GM21423 (cell line): ENCODE measurements at regions not wholly inside any gene's neighbourhood (a gene's known extent, or its start where the extent isn't known, plus 50 kb on each side); places are given as distances from the start of the nearest gene placed in this dataset.
"Not testable (repeated sequence)": the region's sequence is repeated elsewhere in the genome, so short reads cannot be mapped to it uniquely, and the experiment has no call there.

Experiments used
- ATAC-seq: cut with Tn5 transposase; IDR thresholded peaks from one replicate; pipeline ENCODE4 v1.9.1; 2021; ENCODE audit warnings: mild to moderate bottlenecking, moderate library complexity; ENCODE audit not compliant: unreplicated experiment

- ATAC-seq: no peak
These were observed 155.7 kb upstream of the GJE1 start for GRCh38 chr6:141976994-141977393.

- not testable (repeated sequence) for ATAC-seq
These were observed 162.8 kb upstream of the GJE1 start for GRCh38 chr6:141969768-141970415.

- ATAC-seq: no peak
These were observed 163.5 kb upstream of the GJE1 start for GRCh38 chr6:141969201-141969600.

GRCh38 chr6:141968632-141969031 lies 164.1 kb upstream of the GJE1 start:
- no peak for ATAC-seq

GRCh38 chr6:141965016-141965545 lies 167.6 kb upstream of the GJE1 start:
- ATAC-seq: no peak

- no peak for ATAC-seq
These were observed 169.0 kb upstream of the GJE1 start for GRCh38 chr6:141963543-141964295.

- ATAC-seq: no peak
These were observed 175.5 kb upstream of the GJE1 start for GRCh38 chr6:141957271-141957670.

GRCh38 chr6:141956868-141957267 lies 175.9 kb upstream of the GJE1 start:
- ATAC-seq: no peak

- ATAC-seq: no peak
These were observed 176.5 kb upstream of the GJE1 start for GRCh38 chr6:141956046-141956761.

GRCh38 chr6:141953072-141953471 lies 179.7 kb upstream of the GJE1 start:
- no peak for ATAC-seq

GRCh38 chr6:141946502-141946901 lies 186.2 kb upstream of the GJE1 start:
- no peak for ATAC-seq

GRCh38 chr6:141938664-141939063 lies 194.1 kb upstream of the GJE1 start:
- ATAC-seq: no peak

- ATAC-seq: no peak
These were observed 200.0 kb upstream of the GJE1 start for GRCh38 chr6:141932685-141933084.

- ATAC-seq: peak; percentile 56
These were observed 206.4 kb upstream of the GJE1 start for GRCh38 chr6:141926200-141926900.

GRCh38 chr6:141925001-141925400 lies 207.7 kb upstream of the GJE1 start:
- no peak for ATAC-seq

GRCh38 chr6:141922898-141923297 lies 209.8 kb upstream of the GJE1 start:
- ATAC-seq: no peak

GRCh38 chr6:141916682-141917505 lies 215.8 kb upstream of the GJE1 start:
- ATAC-seq: not testable (repeated sequence)

GRCh38 chr6:141914646-141915045 lies 218.1 kb upstream of the GJE1 start:
- ATAC-seq: no peak

- no peak for ATAC-seq
These were observed 226.1 kb upstream of the GJE1 start for GRCh38 chr6:141906569-141907080.

- ATAC-seq: no peak
These were observed 242.1 kb upstream of the GJE1 start for GRCh38 chr6:141890661-141891060.
